ENCODE measurements at regions not wholly inside any gene's neighbourhood (a gene's known extent, or its start where the extent isn't known, plus 50 kb on each side); places are given as distances from the start of the nearest gene placed in this dataset.
"Not testable (repeated sequence)": the region's sequence is repeated elsewhere in the genome, so short reads cannot be mapped to it uniquely, and the experiment has no call there.

GRCh38 chr2:241982706-241983570, 113.4 kb downstream of the RTP5 start:
- no peak for DNase-seq (ENCODE audit: low spot score)

GRCh38 chr2:241983571-241984270, 114.2 kb downstream of the RTP5 start:
- DNase-seq (ENCODE audit: low spot score): no peak

GRCh38 chr2:241984271-241984655, 114.7 kb downstream of the RTP5 start:
- no peak for DNase-seq (ENCODE audit: low spot score)

DNA sequence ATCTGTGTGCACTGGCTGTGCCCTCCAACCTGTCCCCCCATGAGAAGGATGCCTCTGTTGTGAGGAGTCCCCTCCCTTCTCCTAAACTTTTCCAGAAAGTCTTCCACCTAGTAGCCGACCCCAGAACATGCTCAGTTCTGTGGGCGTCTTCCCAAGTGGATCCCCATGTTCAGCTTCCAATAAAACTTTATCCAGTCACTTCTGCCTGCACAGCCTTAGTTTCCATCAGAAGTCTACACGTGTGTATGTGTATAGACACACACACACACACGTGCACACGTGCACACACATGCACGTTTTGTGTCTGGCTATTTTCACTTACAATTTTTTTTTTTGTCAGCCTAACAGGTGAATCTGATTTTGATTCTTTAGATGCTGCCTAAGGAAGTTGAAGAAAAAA, 115.1 kb downstream of the RTP5 start:
- DNase-seq (ENCODE audit: low spot score): no peak

DNA sequence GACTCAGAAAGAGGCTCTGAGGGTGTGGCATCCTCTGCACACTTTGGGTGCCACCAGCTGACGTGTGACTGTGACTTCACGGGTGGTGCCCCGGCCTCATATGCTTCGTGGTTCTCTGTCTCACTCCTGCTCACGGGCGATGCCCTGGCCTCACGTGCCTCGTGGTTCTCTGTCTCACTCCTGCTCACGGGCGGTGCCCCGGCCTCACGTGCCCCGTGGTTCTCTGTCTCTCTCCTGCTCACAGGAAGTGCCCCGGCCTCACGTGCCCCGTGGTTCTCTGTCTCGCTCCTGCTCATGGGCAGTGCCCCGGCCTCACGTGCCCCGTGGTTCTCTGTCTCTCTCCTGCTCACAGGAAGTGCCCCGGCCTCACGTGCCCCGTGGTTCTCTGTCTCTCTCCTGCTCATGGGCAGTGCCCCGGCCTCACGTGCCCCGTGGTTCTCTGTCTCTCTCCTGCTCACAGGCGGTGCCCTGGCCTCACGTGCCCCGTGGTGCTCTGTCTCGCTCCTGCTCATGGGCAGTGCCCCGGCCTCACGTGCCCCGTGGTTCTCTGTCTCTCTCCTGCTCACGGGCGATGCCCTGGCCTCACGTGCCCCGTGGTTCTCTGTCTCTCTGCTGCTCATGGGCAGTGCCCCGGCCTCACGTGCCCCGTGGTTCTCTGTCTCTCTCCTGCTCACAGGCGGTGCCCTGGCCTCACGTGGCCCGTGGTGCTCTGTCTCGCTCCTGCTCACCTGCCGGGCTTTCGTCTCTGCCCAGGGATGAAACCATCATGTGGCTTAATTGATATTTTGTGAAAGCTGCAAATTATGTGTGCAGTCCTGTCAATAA, 115.8 kb downstream of the RTP5 start:
- DNase-seq (ENCODE audit: low spot score): not testable (repeated sequence)

- DNase-seq (ENCODE audit: low spot score): no peak
Observed at GRCh38 chr2:241985986-241986329, 116.4 kb downstream of the RTP5 start.

DNA sequence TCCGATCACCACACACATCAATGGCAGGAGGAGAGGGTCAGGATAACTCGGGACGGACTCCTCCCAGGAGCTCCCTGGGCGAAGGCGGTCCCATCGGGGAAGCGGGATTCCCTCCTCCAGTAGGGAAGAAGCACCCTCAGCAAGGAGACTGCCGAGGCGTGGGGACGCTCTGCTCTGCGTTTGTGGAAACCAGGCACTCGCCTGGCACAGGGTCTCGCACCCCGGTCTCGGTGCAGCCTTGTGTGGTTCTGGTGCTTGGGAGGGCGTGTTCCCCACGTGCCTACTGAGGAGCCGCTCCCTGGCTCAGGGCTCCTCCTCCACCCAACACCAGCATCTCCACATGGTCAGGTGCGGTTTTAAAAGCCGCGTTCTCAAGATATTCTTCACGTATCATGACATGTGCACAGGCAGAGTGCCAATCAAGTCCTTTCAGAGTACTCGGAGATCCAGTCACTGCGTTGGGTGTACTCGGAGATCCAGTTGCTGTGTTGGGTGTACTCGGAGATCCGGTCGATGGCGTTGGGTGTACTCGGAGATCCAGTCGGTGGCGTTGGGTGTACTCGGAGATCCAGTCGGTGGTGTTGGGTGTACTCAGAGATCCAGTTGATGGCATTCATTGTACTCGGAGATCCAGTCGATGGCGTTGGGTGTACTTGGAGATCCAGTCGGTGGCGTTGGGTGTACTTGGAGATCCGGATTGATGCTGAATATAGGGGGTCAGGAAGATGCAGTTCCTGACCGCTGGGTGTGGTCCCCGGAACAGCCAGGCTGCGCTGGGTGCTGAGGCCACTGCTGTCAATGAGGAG, 117.5 kb downstream of the RTP5 start:
- no peak for DNase-seq (ENCODE audit: low spot score)

DNA sequence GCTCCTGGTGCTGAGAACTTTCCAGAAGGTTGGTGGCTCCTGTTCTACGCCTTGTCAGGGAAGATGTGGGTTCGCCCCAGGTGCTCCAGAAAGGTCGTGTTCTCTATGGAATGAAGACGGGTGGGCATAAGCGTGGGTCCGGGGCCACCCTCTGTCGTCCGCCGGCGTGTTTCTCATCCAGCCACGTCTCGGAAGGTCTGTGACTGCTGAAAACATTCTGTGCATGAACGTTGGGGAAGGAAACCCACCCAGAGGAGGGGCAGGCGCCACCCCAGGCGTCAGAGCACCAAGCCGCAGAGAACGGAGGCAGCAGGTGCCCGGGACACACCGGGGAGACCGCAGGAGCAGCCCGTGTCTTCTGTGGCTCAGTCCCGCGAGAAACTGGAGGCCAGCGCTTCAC, 118.2 kb downstream of the RTP5 start:
- no peak for DNase-seq (ENCODE audit: low spot score)

DNA sequence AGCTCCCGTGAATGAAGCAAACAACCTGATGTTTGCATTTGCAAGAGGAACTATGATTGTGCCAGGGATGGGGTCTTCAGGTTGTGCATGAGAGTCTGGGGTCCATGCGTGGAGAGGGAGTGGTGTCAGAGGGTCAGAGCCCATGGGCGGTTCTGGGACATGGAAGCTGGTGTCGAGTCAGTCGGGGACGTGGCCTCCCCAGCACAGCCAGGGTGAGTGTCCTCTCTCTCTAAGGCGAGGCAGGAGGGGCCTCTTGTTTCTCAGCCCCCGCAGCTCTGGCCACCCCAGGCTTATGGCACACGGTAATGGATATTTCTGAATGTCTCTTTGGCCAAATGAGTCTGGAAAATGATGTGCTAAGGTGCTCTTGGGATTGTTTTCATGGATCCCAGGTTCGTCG, 118.6 kb downstream of the RTP5 start:
- no peak for DNase-seq (ENCODE audit: low spot score)

DNA sequence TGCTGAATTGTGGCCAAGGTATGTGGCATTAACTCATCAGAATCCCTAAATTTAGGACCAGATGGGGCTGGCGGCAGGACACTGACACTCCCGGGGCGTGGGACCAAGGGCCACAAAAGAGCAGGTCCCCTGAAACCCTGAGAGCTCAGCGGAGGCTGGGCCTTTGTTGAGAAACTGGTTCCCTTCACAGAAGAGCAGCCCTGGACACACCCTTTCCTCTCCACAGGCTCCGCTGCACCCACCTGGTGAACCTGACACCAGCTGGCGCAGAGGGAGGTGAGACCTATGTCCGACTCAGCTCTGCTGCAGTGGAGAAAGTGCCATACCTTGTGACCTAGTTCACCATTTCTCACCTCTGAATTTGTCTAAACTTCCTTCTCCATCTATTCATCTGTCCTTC, 119.5 kb downstream of the RTP5 start:
- DNase-seq (ENCODE audit: low spot score): no peak

DNA sequence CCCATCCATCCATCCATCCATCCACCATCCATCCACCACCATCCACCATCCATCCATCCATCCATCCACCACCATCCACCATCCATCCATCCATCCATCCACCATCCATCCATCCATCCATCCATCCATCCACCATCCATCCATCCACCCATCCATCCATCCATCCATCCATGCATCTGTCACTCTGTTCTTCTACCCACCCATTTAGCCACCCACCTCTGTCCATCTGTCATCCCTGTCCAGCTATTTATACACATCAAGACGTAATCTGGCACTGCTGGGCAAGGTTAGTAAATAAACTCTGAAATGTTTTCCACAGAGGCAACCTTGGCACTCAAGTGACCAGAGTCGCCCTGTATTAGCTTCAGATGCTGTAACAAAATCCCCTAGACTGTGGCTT, 120.9 kb downstream of the RTP5 start:
- no peak for DNase-seq (ENCODE audit: low spot score)

DNA sequence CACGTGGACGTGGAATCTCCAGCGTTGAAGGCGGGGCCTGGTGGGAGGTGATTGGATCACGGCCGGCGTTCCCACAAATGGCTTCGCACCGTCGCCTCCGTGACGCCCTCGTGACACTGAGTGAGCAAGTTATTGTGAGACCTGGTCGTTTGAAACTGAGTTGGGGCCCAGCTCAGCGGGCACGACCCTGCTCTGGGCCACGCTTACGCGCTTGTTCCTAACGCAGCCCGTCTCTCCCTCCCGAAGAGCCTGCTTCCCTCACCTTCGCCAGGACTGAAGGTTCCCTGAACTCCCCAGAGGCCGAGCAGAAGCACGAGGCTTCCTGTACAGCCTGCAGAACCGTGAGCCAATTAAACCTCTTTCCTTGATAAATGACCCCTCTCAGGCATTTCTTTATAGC, 121.8 kb downstream of the RTP5 start:
- no peak for DNase-seq (ENCODE audit: low spot score)

- DNase-seq (ENCODE audit: low spot score): no peak
Observed at GRCh38 chr2:241992753-241993152, 123.2 kb downstream of the RTP5 start.

GRCh38 chr2:241993386-241994005, 124.0 kb downstream of the RTP5 start:
- DNase-seq (ENCODE audit: low spot score): no peak

- no peak for DNase-seq (ENCODE audit: low spot score)
Observed at GRCh38 chr2:241994086-241994485, 124.6 kb downstream of the RTP5 start.

- DNase-seq (ENCODE audit: low spot score): no peak
Observed at GRCh38 chr2:241994556-241995213, 125.2 kb downstream of the RTP5 start.

GRCh38 chr2:241996100-241996499, 126.6 kb downstream of the RTP5 start:
- DNase-seq (ENCODE audit: low spot score): no peak

DNA sequence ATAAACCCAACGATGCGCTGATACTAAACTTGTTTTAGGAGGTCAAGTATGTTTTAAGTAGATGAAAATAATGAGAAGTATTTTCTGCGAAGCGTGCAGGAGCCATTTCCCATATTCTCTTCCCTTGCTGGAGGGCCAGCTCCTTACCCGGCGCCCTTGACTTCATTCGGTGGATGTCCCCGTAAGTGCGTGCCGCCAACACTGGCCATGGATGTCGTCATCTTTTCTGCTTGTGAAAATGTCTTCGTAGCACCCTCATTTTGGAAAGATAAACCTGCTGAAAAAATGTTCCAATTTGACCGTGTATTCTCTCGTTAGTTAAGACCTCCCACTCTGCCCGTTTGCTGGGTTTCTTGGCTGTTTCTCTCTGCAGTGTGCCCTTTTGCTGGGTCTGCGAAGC, 127.5 kb downstream of the RTP5 start:
- no peak for DNase-seq (ENCODE audit: low spot score)

DNA sequence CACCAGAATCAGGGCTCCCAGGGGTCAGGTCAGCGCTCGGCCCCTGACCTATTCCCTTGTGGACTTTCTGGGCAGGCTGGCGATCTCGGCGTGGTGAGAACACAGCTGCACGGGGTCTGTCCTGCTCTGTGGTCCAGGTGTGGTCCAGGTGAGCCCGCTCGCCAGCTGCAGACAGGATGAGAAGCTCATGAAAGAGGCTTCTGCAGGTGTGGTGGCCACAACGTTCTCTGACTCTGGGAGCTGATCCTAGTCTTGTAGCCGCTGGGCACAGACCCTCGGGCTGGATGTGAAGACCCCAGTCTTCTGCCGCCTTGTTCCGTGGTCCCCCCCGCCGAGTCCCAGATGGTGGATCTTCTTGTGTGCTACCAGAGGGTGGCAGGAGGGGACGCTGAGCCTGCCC, 129.7 kb downstream of the RTP5 start:
- no peak for DNase-seq (ENCODE audit: low spot score)

- no peak for DNase-seq (ENCODE audit: low spot score)
Observed at GRCh38 chr2:242001853-242002252, 132.3 kb downstream of the RTP5 start.

DNA sequence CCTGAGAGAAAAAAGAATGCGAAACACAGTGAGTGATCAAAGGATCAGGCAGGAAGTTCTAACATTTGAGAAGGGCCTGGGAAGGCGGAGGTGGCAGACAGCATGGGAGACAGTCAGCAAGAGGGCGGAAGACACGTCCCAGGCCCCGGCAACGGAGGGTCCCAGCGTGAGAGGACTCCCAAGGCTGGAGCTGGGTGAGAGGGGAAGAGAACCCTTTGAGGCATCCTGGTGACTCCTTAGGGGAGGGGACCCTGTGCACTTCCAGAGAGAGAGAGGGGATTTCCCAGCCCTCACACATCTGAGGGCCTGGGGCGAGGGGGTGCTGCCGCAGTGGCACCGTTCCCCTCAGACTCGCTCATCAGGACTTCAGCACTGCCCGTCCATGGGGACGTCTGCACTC, 133.4 kb downstream of the RTP5 start:
- no peak for DNase-seq (ENCODE audit: low spot score)
